HepG2 (cell line): ENCODE measurements at regions not wholly inside any gene's neighbourhood (a gene's known extent, or its start where the extent isn't known, plus 50 kb on each side); places are given as distances from the start of the nearest gene placed in this dataset.

Experiments
- ATAC-seq: fragments of 200-7000 bp; cut with Tn5 transposase; 3 replicates; pipeline ENCODE4 v1.9.1; 2020; ENCODE audit warnings: mild to moderate bottlenecking, moderate library complexity
- BruUV-seq: library from RNA; stranded (reverse); fragments of 400-500 nt; replicated peaks from 2 replicates; lab custom pipeline; 2021; lab: Mats Ljungman, UMichigan
- CTCF ChIA-PET: fragments of 300-600 bp; formaldehyde crosslinking; extraction: SDS; loops from one replicate; lab custom pipeline; 2021; ENCODE audit warnings: low total read pairs, inconsistent platforms, low intra/inter-chr PET ratio; lab: Yijun Ruan, JAX
- POLR2A ChIA-PET: fragments of 350-600 bp; sonication (Branson Sonifier 250); formaldehyde crosslinking; loops from one replicate; lab custom pipeline; 2020; ENCODE audit warnings: antibody characterized with exemption, inconsistent platforms; lab: Yijun Ruan, JAX
- DNase-seq: peaks from one replicate; pipeline ENCODE4 v3.0.0-alpha.2; 2015; ENCODE audit warnings: low spot score
- FAIRE-seq: peaks from 3 replicates; lab custom pipeline; 2011; peaks lifted over from hg19 to GRCh38; lab: Jason Lieb, UNC
- H2AFZ ChIP-seq: one replicate; pipeline ENCODE4 v1.6.1; 2011; ENCODE audit warnings: low read length, inconsistent platforms
- H3K27ac ChIP-seq: fragments of 300-600 bp; 3 replicates; pipeline ENCODE4 v1.8.0; 2011; ENCODE audit warnings: mixed run types, mild to moderate bottlenecking, mixed read lengths, low read length, inconsistent platforms; ENCODE audit not compliant: insufficient read depth; ENCODE audit errors: extremely low read length
- H3K27me3 ChIP-seq, 2 experiments: fragments of 200-600 bp in 1 of 2; 2 replicates in 1 of 2; 3 replicates in 1 of 2; pipeline versions ENCODE4 v1.6.0 to v1.8.0; 2011; ENCODE audit warnings: low read length in 2 of 2, mild to moderate bottlenecking in 2 of 2, moderate library complexity in 2 of 2, inconsistent platforms in 1 of 2; ENCODE audit not compliant: insufficient read depth in 2 of 2, control insufficient read depth in 1 of 2
- H3K36me3 ChIP-seq, 2 experiments: fragments of 200-600 bp in 1 of 2; replicated peaks in 1 of 2; 2 replicates in 1 of 2; 3 replicates in 1 of 2; pipeline versions ENCODE4 v1.5.1 to v1.8.0; 2011; ENCODE audit warnings: low read length in 2 of 2, inconsistent platforms in 1 of 2; ENCODE audit not compliant: insufficient read depth in 2 of 2, control insufficient read depth in 1 of 2
- H3K4me1 ChIP-seq: 2 replicates; pipeline ENCODE4 v1.5.1; 2012; ENCODE audit warnings: low read length, inconsistent platforms; ENCODE audit not compliant: insufficient read depth
- H3K4me2 ChIP-seq: 2 replicates; pipeline ENCODE4 v1.6.0; 2011; ENCODE audit warnings: low read depth, low read length, inconsistent platforms
- H3K4me3 ChIP-seq, 3 experiments: fragments of 200-600 bp in 1 of 3; sonication (generic), shearing (Covaris generic) in 1 of 3; replicated peaks in 1 of 3; 2 replicates each; pipeline ENCODE4 v1.5.1; 2011 to 2016; ENCODE audit warnings: low read length in 3 of 3, inconsistent platforms in 2 of 3, low read depth in 2 of 3, mild to moderate bottlenecking in 2 of 3, control low read depth in 1 of 3, mixed read lengths in 1 of 3; ENCODE audit not compliant: insufficient read depth in 1 of 3
- H3K79me2 ChIP-seq: one replicate; pipeline ENCODE4 v1.6.1; 2011; ENCODE audit warnings: low read length, inconsistent platforms; ENCODE audit not compliant: insufficient read depth
- H3K9ac ChIP-seq: 2 replicates; pipeline ENCODE4 v1.6.0; 2011; ENCODE audit warnings: mild to moderate bottlenecking, low read depth, low read length, inconsistent platforms; ENCODE audit not compliant: insufficient read depth
- H3K9me3 ChIP-seq: 2 replicates; pipeline ENCODE4 v1.5.1; 2012; ENCODE audit warnings: mild to moderate bottlenecking, low read length
- H4K20me1 ChIP-seq: 2 replicates; pipeline ENCODE4 v1.6.0; 2011; ENCODE audit warnings: inconsistent platforms, mild to moderate bottlenecking, low read length, moderate library complexity; ENCODE audit not compliant: insufficient read depth
- ARNT2 ChIP-seq: sonication (generic); formaldehyde crosslinking; IDR thresholded peaks from 2 replicates; pipeline ENCODE4 v1.8.0; 2022; ENCODE audit warnings: mild to moderate bottlenecking, low read depth, missing genetic modification reagents, moderate library complexity
- HNF4G ChIP-seq, 2 experiments: sonication (generic) in 1 of 2; formaldehyde crosslinking in 1 of 2; IDR thresholded peaks; 2 replicates each; pipeline versions ENCODE4 v1.4.0 to v1.6.1; 2011 to 2020; ENCODE audit warnings: borderline replicate concordance in 2 of 2, low read depth in 2 of 2, mild to moderate bottlenecking in 2 of 2, low read length in 1 of 2, missing genetic modification reagents in 1 of 2, moderate library complexity in 1 of 2
- JARID2 ChIP-seq: sonication (generic); formaldehyde crosslinking; IDR thresholded peaks from 2 replicates; pipeline ENCODE4 v1.8.1; 2023; ENCODE audit warnings: missing genetic modification reagents, inconsistent platforms; ENCODE audit not compliant: insufficient replicate concordance
- MIXL1 ChIP-seq: IDR thresholded peaks from 2 replicates; pipeline ENCODE4 v1.6.1; 2016
- NCOA2 ChIP-seq: sonication (generic); formaldehyde crosslinking; IDR thresholded peaks from 2 replicates; pipeline ENCODE4 v1.8.0; 2022; ENCODE audit warnings: inconsistent platforms
- PATZ1 ChIP-seq: sonication (generic); formaldehyde crosslinking; IDR thresholded peaks from 2 replicates; pipeline ENCODE4 v1.4.0; 2020; ENCODE audit warnings: missing genetic modification reagents
- POLR2A ChIP-seq, 2 experiments: IDR thresholded peaks; 2 replicates each; pipeline ENCODE4 v1.6.1; 2011; ENCODE audit warnings: low read depth in 2 of 2, low read length in 2 of 2, mild to moderate bottlenecking in 1 of 2, moderate library complexity in 1 of 2; ENCODE audit not compliant: insufficient read depth in 1 of 2
- RXRB ChIP-seq: IDR thresholded peaks from 2 replicates; pipeline ENCODE4 v1.6.1; 2016; ENCODE audit warnings: borderline replicate concordance, missing genetic modification reagents, missing compliant biosample characterization
- TBX2 ChIP-seq: sonication (generic); formaldehyde crosslinking; IDR thresholded peaks from 2 replicates; pipeline ENCODE4 v1.5.0; 2020; ENCODE audit warnings: missing genetic modification reagents, mild to moderate bottlenecking, borderline replicate concordance
- TSC22D2 ChIP-seq: sonication (generic); formaldehyde crosslinking; IDR thresholded peaks from 2 replicates; pipeline ENCODE4 v1.5.1; 2020; ENCODE audit warnings: missing genetic modification reagents, mild to moderate bottlenecking, borderline replicate concordance
- ZFP41 ChIP-seq: sonication (generic); formaldehyde crosslinking; IDR thresholded peaks from 2 replicates; pipeline ENCODE4 v1.4.0; 2020; ENCODE audit warnings: mild to moderate bottlenecking, missing genetic modification reagents, borderline replicate concordance
- ZNF501 ChIP-seq: sonication (generic); formaldehyde crosslinking; IDR thresholded peaks from 2 replicates; pipeline ENCODE4 v1.5.1; 2020; ENCODE audit warnings: mild to moderate bottlenecking, moderate library complexity, missing genetic modification reagents
- ZNF549 ChIP-seq: sonication (generic); formaldehyde crosslinking; IDR thresholded peaks from 2 replicates; pipeline ENCODE4 v1.5.0; 2020; ENCODE audit warnings: missing genetic modification reagents
- ZNF878 ChIP-seq: sonication (generic); formaldehyde crosslinking; IDR thresholded peaks from 2 replicates; pipeline ENCODE4 v1.8.1; 2023; ENCODE audit warnings: mild to moderate bottlenecking, missing genetic modification reagents, moderate library complexity
- WGBS: methylation state at CpG from one replicate; pipeline ENCODE4 v1.1.6; 2017; ENCODE audit warnings: low lambda C conversion rate; 5-methylcytosine and 5-hydroxymethylcytosine counted together
- in situ Hi-C: cut with HindIII; loops from 2 replicates; pipeline ENCODE4 v1.10.0; 2017; ENCODE audit warnings: low pct_unique_long_range_greater_than_20kb; ENCODE audit not compliant: extremely low pct_ligation_motif_present
- intact Hi-C: fragments of 100-400 bp; cut with micrococcal nuclease; formaldehyde crosslinking; loops from one replicate; pipeline ENCODE4 v1.10.0; 2022; ENCODE audit not compliant: unreplicated experiment
- TF ChIP-seq, protein P1 (sequence below): sonication (generic); formaldehyde crosslinking; IDR thresholded peaks from 2 replicates; pipeline ENCODE4 v1.4.0; 2020; ENCODE audit warnings: missing genetic modification reagents, borderline replicate concordance

GRCh38 chr2:7490672-7491071, 573.5 kb downstream of the RNF144A start:
- H3K36me3 ChIP-seq = no peaks in the 10 kb centered on the region
- WGBS = 4% methylated on average over 5 of the region's 5 CpGs
- POLR2A ChIA-PET = no interaction called here
- FAIRE-seq (no peak), DNase-seq (no peak), ATAC-seq (no peak)
- no peak overlapping the region for H3K9ac ChIP-seq
- H2AFZ ChIP-seq = no peak overlapping the region
- no peaks in the 10 kb centered on the region for H3K9me3 ChIP-seq
- no peak overlapping the region for H3K4me2 ChIP-seq
- no TSS peak for BruUV-seq
- H4K20me1 ChIP-seq = no peaks in the 10 kb centered on the region
- in situ Hi-C loops (no loop called here), intact Hi-C loops (no loop called here)
- no peaks in the 10 kb centered on the region for H3K4me1 ChIP-seq
- no peak overlapping the region for H3K4me3 ChIP-seq
- CTCF ChIA-PET = no interaction called here
- no peaks in the 10 kb centered on the region for H3K27me3 ChIP-seq
- H3K27ac ChIP-seq = no peak overlapping the region
- TF ChIP-seq, protein P1, sequence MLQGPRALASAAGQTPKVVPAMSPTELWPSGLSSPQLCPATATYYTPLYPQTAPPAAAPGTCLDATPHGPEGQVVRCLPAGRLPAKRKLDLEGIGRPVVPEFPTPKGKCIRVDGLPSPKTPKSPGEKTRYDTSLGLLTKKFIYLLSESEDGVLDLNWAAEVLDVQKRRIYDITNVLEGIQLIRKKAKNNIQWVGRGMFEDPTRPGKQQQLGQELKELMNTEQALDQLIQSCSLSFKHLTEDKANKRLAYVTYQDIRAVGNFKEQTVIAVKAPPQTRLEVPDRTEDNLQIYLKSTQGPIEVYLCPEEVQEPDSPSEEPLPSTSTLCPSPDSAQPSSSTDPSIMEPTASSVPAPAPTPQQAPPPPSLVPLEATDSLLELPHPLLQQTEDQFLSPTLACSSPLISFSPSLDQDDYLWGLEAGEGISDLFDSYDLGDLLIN (CRISPR knock-in tag) = no peak
- TF ChIP-seq ZNF501 (CRISPR knock-in tag) (no peak), ZNF878 (CRISPR knock-in tag) (no peak), ARNT2 (CRISPR knock-in tag) (no peak), POLR2A (IDR thresholded peaks at IDR 0.05; ENCODE audit: insufficient read depth in 1 of 2, low read depth in 2 of 2, low read length in 2 of 2) (no peak), NCOA2 (CRISPR knock-in tag) (no peak), TSC22D2 (CRISPR knock-in tag) (no peak), MIXL1 (CRISPR knock-in tag) (no peak), ZNF549 (CRISPR knock-in tag) (no peak), HNF4G (IDR thresholded peaks at IDR 0.05; ENCODE audit: borderline replicate concordance, low read depth, low read length) (no peak), HNF4G (CRISPR knock-in tag; IDR thresholded peaks at IDR 0.05; ENCODE audit: borderline replicate concordance, low read depth) (no peak), JARID2 (CRISPR knock-in tag) (no peak), RXRB (CRISPR knock-in tag) (no peak), PATZ1 (CRISPR knock-in tag) (no peak), ZFP41 (no peak), TBX2 (CRISPR knock-in tag) (no peak)
- H3K79me2 ChIP-seq = no peaks in the 10 kb centered on the region
